ENCODE measurements at regions not wholly inside any gene's neighbourhood (a gene's known extent, or its start where the extent isn't known, plus 50 kb on each side); places are given as distances from the start of the nearest gene placed in this dataset.

- TF ChIP-seq MAX (IDR thresholded peaks at IDR 0.05) (no peak), YY1 (IDR thresholded peaks at IDR 0.05; ENCODE audit: low read depth) (no peak), EGR1 (IDR thresholded peaks at IDR 0.05) (no peak), FOXM1 (IDR thresholded peaks at IDR 0.05; ENCODE audit: borderline replicate concordance, low read depth) (no peak), TAF1 (IDR thresholded peaks at IDR 0.05; ENCODE audit: low read depth) (no peak), RAD21 (IDR thresholded peaks at IDR 0.05; ENCODE audit: low read depth) (no peak), REST (IDR thresholded peaks at IDR 0.05; ENCODE audit: low read depth) (no peak), EP300 (IDR thresholded peaks at IDR 0.05; ENCODE audit: borderline replicate concordance) (no peak), CREB1 (IDR thresholded peaks at IDR 0.05; ENCODE audit: low read depth) (no peak), TEAD4 (IDR thresholded peaks at IDR 0.05) (no peak), CEBPB (IDR thresholded peaks at IDR 0.05) (no peak), TCF12 (IDR thresholded peaks at IDR 0.05; ENCODE audit: low read depth) (no peak), USF1 (IDR thresholded peaks at IDR 0.05) (no peak)
Measured at GRCh38 chr19:33879818-33880575, 83.3 kb downstream of the KCTD15 start.

Data from Ishikawa (cell line).